ENCODE measurements at regions not wholly inside any gene's neighbourhood (a gene's known extent, or its start where the extent isn't known, plus 50 kb on each side); places are given as distances from the start of the nearest gene placed in this dataset.

DNA sequence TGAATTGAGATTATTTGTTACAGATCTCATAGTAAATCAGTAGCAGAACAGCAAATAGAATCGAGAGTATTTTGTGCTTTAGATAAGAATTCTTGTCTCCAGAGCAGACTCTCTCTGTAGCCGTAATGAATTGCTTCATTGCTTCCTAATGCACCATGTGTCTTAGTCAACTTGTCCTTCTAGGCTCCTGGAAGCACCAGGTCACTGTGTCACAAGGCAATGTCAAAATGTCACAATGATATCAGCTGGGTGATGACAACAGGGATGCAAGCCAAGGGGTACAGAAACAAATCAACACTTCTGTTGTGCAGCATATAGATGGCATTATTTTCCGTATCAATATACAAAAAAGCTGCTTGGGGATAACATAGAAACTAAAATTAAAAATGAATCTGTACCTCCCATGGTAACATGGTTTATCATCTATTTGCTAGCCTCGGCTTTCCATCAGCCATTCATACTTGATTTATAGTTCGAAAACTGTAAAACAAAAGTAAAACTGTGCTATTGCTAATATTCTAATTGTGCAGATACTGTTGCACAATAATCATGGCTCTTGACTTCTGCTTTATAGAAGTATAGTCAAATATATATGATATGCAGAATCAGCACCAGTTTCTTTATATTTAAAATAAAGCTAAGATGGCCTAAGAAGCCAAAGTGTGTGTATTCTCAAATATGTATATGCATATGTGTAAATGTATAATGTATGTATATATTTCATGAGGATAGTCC is 435.9 kb upstream of the TLE4 start:
- dilution Hi-C loops (cut with MboI; ENCODE audit: extremely low pct_ligation_motif_present, low sequenced_read_pairs) (no loop called here), intact Hi-C loops (cut with micrococcal nuclease) (loop anchor here (2.0 kb wide), 1 partner anchor 697 kb away; no protein-coding TSS in a partner anchor)
- no peaks in the 10 kb centered on the region for H3K9me3 ChIP-seq (replicated peaks; ENCODE audit: control insufficient read depth, insufficient read depth, low read length)
- no peaks in the 10 kb centered on the region for H3K79me2 ChIP-seq (ENCODE audit: control insufficient read depth, insufficient read depth, low read length)
- H3K4me1 ChIP-seq (ENCODE audit: control insufficient read depth, extremely low read depth, insufficient read depth, low read length) = no peaks in the 10 kb centered on the region
- POLR2A ChIA-PET = no interaction called here
- no peaks in the 10 kb centered on the region for H3K27me3 ChIP-seq (ENCODE audit: control insufficient read depth in 2 of 2, insufficient read depth in 2 of 2, low read length in 2 of 2)
- TF ChIP-seq EZH2 (IDR thresholded peaks at IDR 0.05; ENCODE audit: borderline replicate concordance, low read depth, low read length, severe bottlenecking) = no peak
- TF ChIP-seq, protein P1, sequence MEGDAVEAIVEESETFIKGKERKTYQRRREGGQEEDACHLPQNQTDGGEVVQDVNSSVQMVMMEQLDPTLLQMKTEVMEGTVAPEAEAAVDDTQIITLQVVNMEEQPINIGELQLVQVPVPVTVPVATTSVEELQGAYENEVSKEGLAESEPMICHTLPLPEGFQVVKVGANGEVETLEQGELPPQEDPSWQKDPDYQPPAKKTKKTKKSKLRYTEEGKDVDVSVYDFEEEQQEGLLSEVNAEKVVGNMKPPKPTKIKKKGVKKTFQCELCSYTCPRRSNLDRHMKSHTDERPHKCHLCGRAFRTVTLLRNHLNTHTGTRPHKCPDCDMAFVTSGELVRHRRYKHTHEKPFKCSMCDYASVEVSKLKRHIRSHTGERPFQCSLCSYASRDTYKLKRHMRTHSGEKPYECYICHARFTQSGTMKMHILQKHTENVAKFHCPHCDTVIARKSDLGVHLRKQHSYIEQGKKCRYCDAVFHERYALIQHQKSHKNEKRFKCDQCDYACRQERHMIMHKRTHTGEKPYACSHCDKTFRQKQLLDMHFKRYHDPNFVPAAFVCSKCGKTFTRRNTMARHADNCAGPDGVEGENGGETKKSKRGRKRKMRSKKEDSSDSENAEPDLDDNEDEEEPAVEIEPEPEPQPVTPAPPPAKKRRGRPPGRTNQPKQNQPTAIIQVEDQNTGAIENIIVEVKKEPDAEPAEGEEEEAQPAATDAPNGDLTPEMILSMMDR (IDR thresholded peaks at IDR 0.05; ENCODE audit: extremely low read depth in 1 of 2, insufficient read depth in 1 of 2, low read depth in 1 of 2, low read length in 2 of 2) = no peak
- TF ChIP-seq MYC (IDR thresholded peaks at IDR 0.05; ENCODE audit: low read depth, low read length) = no peak
- TF ChIP-seq GATA2 (IDR thresholded peaks at IDR 0.05; ENCODE audit: insufficient read depth, insufficient read length, low read depth, low read length) = no peak
- TF ChIP-seq FOS (IDR thresholded peaks at IDR 0.05; ENCODE audit: borderline replicate concordance, insufficient read depth, low read length) = no peak
- no peak for TF ChIP-seq POLR2AphosphoS5 (IDR thresholded peaks at IDR 0.05; ENCODE audit: insufficient read depth, low read depth, low read length)
- no peak for TF ChIP-seq JUN (IDR thresholded peaks at IDR 0.05; ENCODE audit: borderline replicate concordance, insufficient read depth, insufficient read length, low read depth)
- TF ChIP-seq POLR2A (IDR thresholded peaks at IDR 0.05; ENCODE audit: low read depth, low read length) = no peak
- TF ChIP-seq, protein P2, sequence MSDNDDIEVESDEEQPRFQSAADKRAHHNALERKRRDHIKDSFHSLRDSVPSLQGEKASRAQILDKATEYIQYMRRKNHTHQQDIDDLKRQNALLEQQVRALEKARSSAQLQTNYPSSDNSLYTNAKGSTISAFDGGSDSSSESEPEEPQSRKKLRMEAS (IDR thresholded peaks at IDR 0.05; ENCODE audit: insufficient read depth, insufficient read length) = no peak
- H3K9me1 ChIP-seq (replicated peaks; ENCODE audit: control insufficient read depth, extremely low read depth, insufficient read depth, low read length) = no peaks in the 10 kb centered on the region
- no peak overlapping the region for H2AFZ ChIP-seq (ENCODE audit: low read depth, low read length)
- no peak overlapping the region for H3K27ac ChIP-seq (ENCODE audit: insufficient read depth, low read depth, low read length)
- no peak for DNase-seq (ENCODE audit: low read depth, low spot score)
- H3K9ac ChIP-seq (replicated peaks; ENCODE audit: extremely low read depth, insufficient read depth, low read length) = no peak overlapping the region
- no peaks in the 10 kb centered on the region for H3K36me3 ChIP-seq (ENCODE audit: control insufficient read depth in 2 of 2, extremely low read depth in 1 of 2, insufficient read depth in 2 of 2, low read length in 2 of 2)
- BruUV-seq (replicated peaks) = no TSS peak
- CTCF ChIA-PET = interaction anchor here (1.4 to 1.9 kb wide), 6 partner anchors 16 to 696 kb away, joined by 3 to 40 read pairs (median 4); no protein-coding TSS in a partner anchor
- H3K4me2 ChIP-seq (ENCODE audit: insufficient read depth, low read length) = no peak overlapping the region
- no peaks in the 10 kb centered on the region for H4K20me1 ChIP-seq (replicated peaks; ENCODE audit: control insufficient read depth, extremely low read depth, insufficient read depth, low read length)
- FAIRE-seq = no peak
- no peak overlapping the region for H3K4me3 ChIP-seq (replicated peaks in 1 of 3; ENCODE audit: insufficient read depth in 1 of 3, low read depth in 1 of 3, low read length in 3 of 3)
